ENCODE measurements at regions not wholly inside any gene's neighbourhood (a gene's known extent, or its start where the extent isn't known, plus 50 kb on each side); places are given as distances from the start of the nearest gene placed in this dataset.
"Not testable (repeated sequence)": the region's sequence is repeated elsewhere in the genome, so short reads cannot be mapped to it uniquely, and the experiment has no call there.

GRCh38 chr12:42892702-42893551 lies 303.4 kb upstream of the PRICKLE1 start:
- H3K36me3 Mint-ChIP-seq (ENCODE audit: low read depth): no peaks in the 10 kb centered on the region
- H3K27me3 Mint-ChIP-seq: no peaks in the 10 kb centered on the region
- no peak overlapping the region for H3K27ac Mint-ChIP-seq
- no peaks in the 10 kb centered on the region for H3K4me1 Mint-ChIP-seq (ENCODE audit: low read depth)
- intact Hi-C loops (cut with micrococcal nuclease): no loop called here
- peaks cover 13% of the 10 kb centered on the region for H3K9me3 Mint-ChIP-seq
- no peak overlapping the region for H3K4me3 Mint-ChIP-seq

- H3K36me3 Mint-ChIP-seq (ENCODE audit: low read depth): no peaks in the 10 kb centered on the region
- no peaks in the 10 kb centered on the region for H3K4me1 Mint-ChIP-seq (ENCODE audit: low read depth)
- H3K27ac Mint-ChIP-seq: no peak overlapping the region
- no peak overlapping the region for H3K4me3 Mint-ChIP-seq
- no peaks in the 10 kb centered on the region for H3K27me3 Mint-ChIP-seq
- H3K9me3 Mint-ChIP-seq: peaks cover 30% of the 10 kb centered on the region
- intact Hi-C loops (cut with micrococcal nuclease): no loop called here
Observed at GRCh38 chr12:42887657-42888056, 298.1 kb upstream of the PRICKLE1 start.

GRCh38 chr12:42886160-42886559 lies 296.6 kb upstream of the PRICKLE1 start:
- Mint-ChIP-seq H3K27me3 (no peaks in the 10 kb centered on the region), H3K27ac (no peak overlapping the region), H3K4me3 (no peak overlapping the region), H3K36me3 (ENCODE audit: low read depth) (no peaks in the 10 kb centered on the region), H3K4me1 (ENCODE audit: low read depth) (no peaks in the 10 kb centered on the region), H3K9me3 (peaks cover 37% of the 10 kb centered on the region)
- intact Hi-C loops (cut with micrococcal nuclease): no loop called here

- no peak overlapping the region for H3K4me3 Mint-ChIP-seq
- no peaks in the 10 kb centered on the region for H3K4me1 Mint-ChIP-seq (ENCODE audit: low read depth)
- H3K27me3 Mint-ChIP-seq: no peaks in the 10 kb centered on the region
- no peaks in the 10 kb centered on the region for H3K36me3 Mint-ChIP-seq (ENCODE audit: low read depth)
- peaks cover 42% of the 10 kb centered on the region for H3K9me3 Mint-ChIP-seq
- intact Hi-C loops (cut with micrococcal nuclease): no loop called here
- H3K27ac Mint-ChIP-seq: no peak overlapping the region
Observed at GRCh38 chr12:42885677-42886076, 296.1 kb upstream of the PRICKLE1 start.

GRCh38 chr12:42884116-42884515 lies 294.6 kb upstream of the PRICKLE1 start:
- intact Hi-C loops (cut with micrococcal nuclease): no loop called here
- no peaks in the 10 kb centered on the region for H3K4me1 Mint-ChIP-seq (ENCODE audit: low read depth)
- no peaks in the 10 kb centered on the region for H3K36me3 Mint-ChIP-seq (ENCODE audit: low read depth)
- H3K27me3 Mint-ChIP-seq: no peaks in the 10 kb centered on the region
- no peak overlapping the region for H3K4me3 Mint-ChIP-seq
- no peak overlapping the region for H3K27ac Mint-ChIP-seq
- peaks cover 47% of the 10 kb centered on the region for H3K9me3 Mint-ChIP-seq

- Mint-ChIP-seq H3K27ac (no peak overlapping the region), H3K36me3 (ENCODE audit: low read depth) (no peaks in the 10 kb centered on the region), H3K9me3 (peaks cover 14% of the 10 kb centered on the region), H3K4me3 (no peak overlapping the region), H3K27me3 (no peaks in the 10 kb centered on the region), H3K4me1 (ENCODE audit: low read depth) (no peaks in the 10 kb centered on the region)
- intact Hi-C loops (cut with micrococcal nuclease): no loop called here
Observed at GRCh38 chr12:42873401-42873800, 283.9 kb upstream of the PRICKLE1 start.

GRCh38 chr12:42871816-42872215 lies 282.3 kb upstream of the PRICKLE1 start:
- no peaks in the 10 kb centered on the region for H3K4me1 Mint-ChIP-seq (ENCODE audit: low read depth)
- H3K9me3 Mint-ChIP-seq: peaks cover 14% of the 10 kb centered on the region
- H3K27me3 Mint-ChIP-seq: no peaks in the 10 kb centered on the region
- no peak overlapping the region for H3K27ac Mint-ChIP-seq
- no peak overlapping the region for H3K4me3 Mint-ChIP-seq
- H3K36me3 Mint-ChIP-seq (ENCODE audit: low read depth): no peaks in the 10 kb centered on the region
- intact Hi-C loops (cut with micrococcal nuclease): no loop called here

GRCh38 chr12:42868291-42868690 lies 278.7 kb upstream of the PRICKLE1 start:
- no peak overlapping the region for H3K4me3 Mint-ChIP-seq
- no peaks in the 10 kb centered on the region for H3K36me3 Mint-ChIP-seq (ENCODE audit: low read depth)
- no peaks in the 10 kb centered on the region for H3K4me1 Mint-ChIP-seq (ENCODE audit: low read depth)
- H3K27ac Mint-ChIP-seq: no peak overlapping the region
- intact Hi-C loops (cut with micrococcal nuclease): no loop called here
- no peaks in the 10 kb centered on the region for H3K27me3 Mint-ChIP-seq
- H3K9me3 Mint-ChIP-seq: peaks cover 25% of the 10 kb centered on the region

GRCh38 chr12:42865282-42865681 lies 275.7 kb upstream of the PRICKLE1 start:
- H3K27me3 Mint-ChIP-seq: no peaks in the 10 kb centered on the region
- no peak overlapping the region for H3K27ac Mint-ChIP-seq
- no peaks in the 10 kb centered on the region for H3K36me3 Mint-ChIP-seq (ENCODE audit: low read depth)
- H3K4me3 Mint-ChIP-seq: no peak overlapping the region
- H3K4me1 Mint-ChIP-seq (ENCODE audit: low read depth): no peaks in the 10 kb centered on the region
- H3K9me3 Mint-ChIP-seq: peaks cover 25% of the 10 kb centered on the region
- intact Hi-C loops (cut with micrococcal nuclease): no loop called here

- H3K9me3 Mint-ChIP-seq: peaks cover 21% of the 10 kb centered on the region
- intact Hi-C loops (cut with micrococcal nuclease): no loop called here
- H3K27ac Mint-ChIP-seq: no peak overlapping the region
- H3K36me3 Mint-ChIP-seq (ENCODE audit: low read depth): no peaks in the 10 kb centered on the region
- no peaks in the 10 kb centered on the region for H3K27me3 Mint-ChIP-seq
- H3K4me3 Mint-ChIP-seq: no peak overlapping the region
- no peaks in the 10 kb centered on the region for H3K4me1 Mint-ChIP-seq (ENCODE audit: low read depth)
Observed at GRCh38 chr12:42862055-42862454, 272.5 kb upstream of the PRICKLE1 start.

- H3K27ac Mint-ChIP-seq; H3K36me3 Mint-ChIP-seq (ENCODE audit: low read depth); H3K4me3 Mint-ChIP-seq; H3K4me1 Mint-ChIP-seq (ENCODE audit: low read depth); H3K9me3 Mint-ChIP-seq; H3K27me3 Mint-ChIP-seq; intact Hi-C loops (cut with micrococcal nuclease): not testable (repeated sequence)
Observed at GRCh38 chr12:42860331-42860730, 270.8 kb upstream of the PRICKLE1 start.

- H3K4me1 Mint-ChIP-seq (ENCODE audit: low read depth): no peaks in the 10 kb centered on the region
- H3K36me3 Mint-ChIP-seq (ENCODE audit: low read depth): no peaks in the 10 kb centered on the region
- H3K27ac Mint-ChIP-seq: no peak overlapping the region
- intact Hi-C loops (cut with micrococcal nuclease): no loop called here
- no peaks in the 10 kb centered on the region for H3K27me3 Mint-ChIP-seq
- peaks cover 8% of the 10 kb centered on the region for H3K9me3 Mint-ChIP-seq
- H3K4me3 Mint-ChIP-seq: no peak overlapping the region
Observed at GRCh38 chr12:42859612-42860011, 270.1 kb upstream of the PRICKLE1 start.

GRCh38 chr12:42857106-42857505 lies 267.6 kb upstream of the PRICKLE1 start:
- no peaks in the 10 kb centered on the region for H3K36me3 Mint-ChIP-seq (ENCODE audit: low read depth)
- peaks cover 8% of the 10 kb centered on the region for H3K9me3 Mint-ChIP-seq
- H3K27ac Mint-ChIP-seq: no peak overlapping the region
- H3K4me1 Mint-ChIP-seq (ENCODE audit: low read depth): no peaks in the 10 kb centered on the region
- H3K4me3 Mint-ChIP-seq: no peak overlapping the region
- no peaks in the 10 kb centered on the region for H3K27me3 Mint-ChIP-seq
- intact Hi-C loops (cut with micrococcal nuclease): no loop called here

GRCh38 chr12:42855362-42855950 lies 265.9 kb upstream of the PRICKLE1 start:
- no peaks in the 10 kb centered on the region for H3K27me3 Mint-ChIP-seq
- no peaks in the 10 kb centered on the region for H3K36me3 Mint-ChIP-seq (ENCODE audit: low read depth)
- H3K27ac Mint-ChIP-seq: no peak overlapping the region
- H3K9me3 Mint-ChIP-seq: peaks cover 8% of the 10 kb centered on the region
- H3K4me1 Mint-ChIP-seq (ENCODE audit: low read depth): no peaks in the 10 kb centered on the region
- intact Hi-C loops (cut with micrococcal nuclease): no loop called here
- no peak overlapping the region for H3K4me3 Mint-ChIP-seq

GRCh38 chr12:42854826-42855225 lies 265.3 kb upstream of the PRICKLE1 start:
- Mint-ChIP-seq H3K9me3 (peaks cover 3% of the 10 kb centered on the region), H3K27me3 (no peaks in the 10 kb centered on the region), H3K27ac (no peak overlapping the region), H3K4me1 (ENCODE audit: low read depth) (no peaks in the 10 kb centered on the region), H3K4me3 (no peak overlapping the region), H3K36me3 (ENCODE audit: low read depth) (no peaks in the 10 kb centered on the region)
- intact Hi-C loops (cut with micrococcal nuclease): no loop called here

All from dendritic cell treated with granulocyte-macrophage colony-stimulating factor and Interleukin-4, amounts not matched to agents 40 ng/mL and 50 ng/mL, for 4 days (primary cell).